Natural killer cell (primary cell): ENCODE measurements at regions not wholly inside any gene's neighbourhood (a gene's known extent, or its start where the extent isn't known, plus 50 kb on each side); places are given as distances from the start of the nearest gene placed in this dataset.

ENCODE experiments used
- ATAC-seq, 3 donors: fragments of 150-1000 bp in 2 of 3; fragments of 200-7000 bp in 1 of 3; cut with Tn5 transposase; 1 replicate in 1 of 3; 2 replicates in 2 of 3; pipeline ENCODE4 v1.10.0; 2021; ENCODE audit warnings: mild to moderate bottlenecking in 2 of 3, moderate library complexity in 2 of 3
- DNase-seq, 2 donors: peaks; one replicate each; pipeline versions ENCODE4 v3.0.0 to v3.0.0-alpha.2; 2013 to 2021; ENCODE audit warnings: mixed read lengths in 1 of 2
- H3K27ac ChIP-seq: one replicate; pipeline ENCODE4 v1.5.1; 2013; ENCODE audit warnings: mild to moderate bottlenecking, low read length
- H3K27me3 ChIP-seq: one replicate; pipeline ENCODE4 v1.6.1; 2013; ENCODE audit warnings: low read length; ENCODE audit not compliant: control insufficient read depth, insufficient read depth
- H3K36me3 ChIP-seq: one replicate; pipeline ENCODE4 v1.6.1; 2013; ENCODE audit warnings: low read length; ENCODE audit not compliant: control insufficient read depth, insufficient read depth
- H3K4me1 ChIP-seq: one replicate; pipeline ENCODE4 v1.6.1; 2013; ENCODE audit warnings: low read length; ENCODE audit not compliant: control insufficient read depth, insufficient read depth
- H3K4me3 ChIP-seq: one replicate; pipeline ENCODE4 v1.5.1; 2013; ENCODE audit warnings: low read length
- H3K9me3 ChIP-seq: one replicate; pipeline ENCODE4 v1.6.1; 2013; ENCODE audit warnings: low read length; ENCODE audit not compliant: control insufficient read depth, insufficient read depth
- H3K27ac Mint-ChIP-seq, 2 donors: one replicate each; pipeline ENCODE4 v1.8.0; 2022; ENCODE audit warnings: mild to moderate bottlenecking in 2 of 2, mixed read lengths in 2 of 2, moderate library complexity in 1 of 2
- H3K27me3 Mint-ChIP-seq, 2 donors: one replicate each; pipeline ENCODE4 v1.8.0; 2022; ENCODE audit warnings: low read depth in 2 of 2, mixed read lengths in 2 of 2
- H3K36me3 Mint-ChIP-seq: one replicate; pipeline ENCODE4 v1.8.0; 2022; ENCODE audit warnings: mixed read lengths
- H3K4me1 Mint-ChIP-seq, 2 donors: one replicate each; pipeline ENCODE4 v1.8.0; 2022; ENCODE audit warnings: mixed read lengths in 2 of 2
- H3K4me3 Mint-ChIP-seq: one replicate; pipeline ENCODE4 v1.8.0; 2022; ENCODE audit warnings: mild to moderate bottlenecking, moderate library complexity, mixed read lengths
- H3K9me3 Mint-ChIP-seq, 2 donors: one replicate each; pipeline ENCODE4 v1.8.0; 2022; ENCODE audit warnings: mixed read lengths in 2 of 2
- CTCF ChIP-seq: fragments of 200-600 bp; IDR thresholded peaks from one replicate; pipeline ENCODE4 v1.8.0; 2022; ENCODE audit warnings: antibody characterized with exemption
- WGBS: methylation state at CpG from one replicate; pipeline ENCODE4 v1.1.7; 2013; ENCODE audit warnings: missing lambda C conversion rate; ENCODE audit not compliant: insufficient coverage; 5-methylcytosine and 5-hydroxymethylcytosine counted together
- intact Hi-C: fragments of 100-400 bp; cut with micrococcal nuclease; formaldehyde crosslinking; loops from one replicate; pipeline ENCODE4 v1.14.2; 2022

GRCh38 chr1:81298266-81298665 is 502.5 kb upstream of the ADGRL2 start:
- intact Hi-C loops = no loop called here
- H3K36me3 Mint-ChIP-seq = no peaks in the 10 kb centered on the region
- H3K9me3 Mint-ChIP-seq = peaks cover 10 to 14% of the 10 kb centered on the region in 2 donors
- H3K27me3 Mint-ChIP-seq = no peaks in the 10 kb centered on the region
- H3K27me3 ChIP-seq = no peaks in the 10 kb centered on the region
- no peaks in the 10 kb centered on the region for H3K4me1 Mint-ChIP-seq
- H3K4me3 Mint-ChIP-seq = no peak overlapping the region
- H3K36me3 ChIP-seq = no peaks in the 10 kb centered on the region
- no peaks in the 10 kb centered on the region for H3K4me1 ChIP-seq
- H3K9me3 ChIP-seq = no peaks in the 10 kb centered on the region
- no peak for ATAC-seq
- 81% methylated on average over 3 of the region's 3 CpGs for WGBS
- no peak overlapping the region for H3K4me3 ChIP-seq
- DNase-seq = no peak
- no peak overlapping the region for H3K27ac Mint-ChIP-seq
- no peak overlapping the region for H3K27ac ChIP-seq
- no peak for TF ChIP-seq CTCF

GRCh38 chr1:81296601-81297000 is 504.1 kb upstream of the ADGRL2 start:
- Histone ChIP-seq H3K27ac (no peak overlapping the region), H3K9me3 (no peaks in the 10 kb centered on the region), H3K36me3 (no peaks in the 10 kb centered on the region), H3K27me3 (no peaks in the 10 kb centered on the region), H3K4me1 (no peaks in the 10 kb centered on the region), H3K4me3 (no peak overlapping the region)
- ATAC-seq (no peak), DNase-seq (no peak)
- no peak overlapping the region for H3K27ac Mint-ChIP-seq
- TF ChIP-seq CTCF = no peak
- no peaks in the 10 kb centered on the region for H3K36me3 Mint-ChIP-seq
- H3K9me3 Mint-ChIP-seq = peaks cover 9 to 10% of the 10 kb centered on the region in 2 donors
- H3K27me3 Mint-ChIP-seq = no peaks in the 10 kb centered on the region
- no CpG with 5 or more reads among the region's 1 CpG for WGBS
- H3K4me3 Mint-ChIP-seq = no peak overlapping the region
- no peaks in the 10 kb centered on the region for H3K4me1 Mint-ChIP-seq
- intact Hi-C loops = no loop called here

DNA sequence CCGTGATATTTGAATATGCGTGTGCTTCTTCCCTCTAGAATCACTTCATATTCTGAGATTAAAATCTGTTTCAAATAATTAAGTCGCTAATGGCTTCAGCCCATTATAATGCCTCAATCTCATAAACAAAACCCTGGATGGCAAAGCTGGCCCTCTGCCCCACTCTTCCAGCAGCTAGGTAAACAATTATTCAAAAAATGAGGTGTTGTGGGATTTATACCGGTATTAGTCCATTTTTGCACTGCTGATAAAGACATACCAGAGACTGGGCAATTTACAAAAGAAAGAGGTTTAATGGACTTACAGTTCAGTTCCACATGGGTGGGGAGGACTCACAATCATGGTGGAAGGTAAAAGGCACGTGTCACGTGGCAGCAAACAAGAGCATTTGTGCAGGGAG is 510.4 kb upstream of the ADGRL2 start:
- DNase-seq (no peak), ATAC-seq (no peak)
- intact Hi-C loops = no loop called here
- no peaks in the 10 kb centered on the region for H3K36me3 ChIP-seq
- no peak overlapping the region for H3K4me3 ChIP-seq
- H3K4me1 ChIP-seq = no peaks in the 10 kb centered on the region
- Mint-ChIP-seq H3K4me1 (no peaks in the 10 kb centered on the region), H3K27me3 (no peaks in the 10 kb centered on the region), H3K27ac (no peak overlapping the region), H3K36me3 (no peaks in the 10 kb centered on the region), H3K9me3 (peaks cover 6 to 11% of the 10 kb centered on the region in 2 donors), H3K4me3 (no peak overlapping the region)
- no peaks in the 10 kb centered on the region for H3K9me3 ChIP-seq
- 87% methylated on average over 5 of the region's 6 CpGs for WGBS
- no peak overlapping the region for H3K27ac ChIP-seq
- no peak for TF ChIP-seq CTCF
- H3K27me3 ChIP-seq = no peaks in the 10 kb centered on the region

GRCh38 chr1:81288689-81289088 is 512.0 kb upstream of the ADGRL2 start:
- Histone ChIP-seq H3K9me3 (no peaks in the 10 kb centered on the region), H3K36me3 (no peaks in the 10 kb centered on the region), H3K4me1 (no peaks in the 10 kb centered on the region), H3K27ac (no peak overlapping the region), H3K27me3 (no peaks in the 10 kb centered on the region), H3K4me3 (no peak overlapping the region)
- intact Hi-C loops = no loop called here
- Mint-ChIP-seq H3K4me3 (no peak overlapping the region), H3K27ac (no peak overlapping the region), H3K9me3 (peaks cover 6 to 11% of the 10 kb centered on the region in 2 donors), H3K27me3 (no peaks in the 10 kb centered on the region), H3K4me1 (no peaks in the 10 kb centered on the region), H3K36me3 (no peaks in the 10 kb centered on the region)
- DNase-seq = no peak
- TF ChIP-seq CTCF = no peak
- ATAC-seq = no peak
- 100% methylated on average over 2 of the region's 2 CpGs for WGBS
